GM12878 (cell line): ENCODE measurements at regions not wholly inside any gene's neighbourhood (a gene's known extent, or its start where the extent isn't known, plus 50 kb on each side); places are given as distances from the start of the nearest gene placed in this dataset.

ENCODE experiments used
- ATAC-seq: fragments of 200-7000 bp; cut with Tn5 transposase; 3 replicates; pipeline ENCODE4 v1.9.1; 2020; ENCODE audit warnings: mild to moderate bottlenecking, moderate library complexity
- BruUV-seq: library from RNA; stranded (reverse); fragments of 400-500 nt; replicated peaks from 2 replicates; lab custom pipeline; 2021; lab: Mats Ljungman, UMichigan
- CTCF ChIA-PET: fragments of 300-600 bp; sonication (Branson Sonifier 250); formaldehyde crosslinking; extraction: SDS; loops from one replicate; lab custom pipeline; 2021; ENCODE audit warnings: inconsistent platforms; lab: Yijun Ruan, JAX
- POLR2A ChIA-PET: fragments of 350-600 bp; formaldehyde crosslinking; extraction: SDS; loops from one replicate; lab custom pipeline; 2021; ENCODE audit warnings: inconsistent platforms; lab: Charles Lee
- RAD21 ChIA-PET: fragments of 300-600 bp; sonication (Branson Sonifier 250); formaldehyde crosslinking; loops from one replicate; lab custom pipeline; 2023; ENCODE audit warnings: antibody characterized with exemption; ENCODE audit not compliant: unreplicated experiment; lab: Charles Lee
- SMC1A ChIA-PET: fragments of 300-600 bp; sonication (Branson Sonifier 250); formaldehyde crosslinking; loops from one replicate; lab custom pipeline; 2023; ENCODE audit not compliant: unreplicated experiment, uncharacterized antibody; lab: Charles Lee
- DNase-seq: peaks from one replicate; pipeline ENCODE4 v3.0.0-alpha.2; 2011; ENCODE audit warnings: low read depth, low spot score
- FAIRE-seq: peaks from 3 replicates; lab custom pipeline; 2011; peaks lifted over from hg19 to GRCh38; lab: Jason Lieb, UNC
- H2AFZ ChIP-seq: 2 replicates; pipeline ENCODE4 v1.6.0; 2011; ENCODE audit warnings: low read depth, low read length, control low read depth; ENCODE audit not compliant: control insufficient read depth
- H3K27ac ChIP-seq: 2 replicates; pipeline ENCODE4 v1.5.1; 2011; ENCODE audit warnings: control low read depth; ENCODE audit not compliant: control insufficient read depth, insufficient read depth
- H3K27me3 ChIP-seq, 2 experiments: replicated peaks in 1 of 2; 2 replicates each; pipeline versions ENCODE4 v1.6.0 to v1.6.1; 2011; ENCODE audit warnings: low read length in 1 of 2; ENCODE audit not compliant: control insufficient read depth in 2 of 2, insufficient read depth in 2 of 2
- H3K36me3 ChIP-seq, 2 experiments: 2 replicates each; pipeline ENCODE4 v1.5.1; 2011; ENCODE audit warnings: low read length in 1 of 2; ENCODE audit not compliant: control insufficient read depth in 2 of 2, insufficient read depth in 2 of 2
- H3K4me1 ChIP-seq: 2 replicates; pipeline ENCODE4 v1.6.1; 2011; ENCODE audit warnings: mild to moderate bottlenecking, low read length, moderate library complexity, mixed read lengths; ENCODE audit not compliant: control insufficient read depth, insufficient read depth
- H3K4me2 ChIP-seq: 2 replicates; pipeline ENCODE4 v1.6.0; 2011; ENCODE audit warnings: control low read depth; ENCODE audit not compliant: control insufficient read depth, insufficient read depth
- H3K4me3 ChIP-seq: fragments of 200-600 bp; sonication (generic); 2 replicates; pipeline ENCODE4 v1.5.1; 2016
- H3K79me2 ChIP-seq: 2 replicates; pipeline ENCODE4 v1.6.0; 2011; ENCODE audit warnings: low read length; ENCODE audit not compliant: control insufficient read depth, insufficient read depth
- H3K9ac ChIP-seq: 2 replicates; pipeline ENCODE4 v1.8.0; 2011; ENCODE audit warnings: low read length, control low read depth, mixed read lengths; ENCODE audit not compliant: control insufficient read depth, insufficient read depth
- H3K9me3 ChIP-seq: replicated peaks from 3 replicates; pipeline ENCODE4 v1.5.1; 2011; ENCODE audit warnings: mild to moderate bottlenecking, low read length; ENCODE audit not compliant: control insufficient read depth, insufficient read depth
- H4K20me1 ChIP-seq: 2 replicates; pipeline ENCODE4 v1.6.0; 2011; ENCODE audit not compliant: control insufficient read depth, insufficient read depth
- CHD4 ChIP-seq: fragments of 200-600 bp; sonication (generic); IDR thresholded peaks from 2 replicates; pipeline ENCODE4 v1.6.1; 2016; ENCODE audit warnings: mild to moderate bottlenecking
- DPF2 ChIP-seq: fragments of 450-650 bp; IDR thresholded peaks from 2 replicates; pipeline ENCODE4 v1.6.1; 2017; ENCODE audit warnings: mild to moderate bottlenecking
- MEF2A ChIP-seq: IDR thresholded peaks from 2 replicates; pipeline ENCODE4 v1.6.1; 2011; ENCODE audit warnings: low read depth, mild to moderate bottlenecking, low read length, moderate library complexity; ENCODE audit not compliant: insufficient read depth
- RELA ChIP-seq: fragments of 450-650 bp; IDR thresholded peaks from 2 replicates; pipeline ENCODE4 v1.8.0; 2014; ENCODE audit warnings: borderline replicate concordance; ENCODE audit not compliant: partially characterized antibody
- ZNF274 ChIP-seq: IDR thresholded peaks from one replicate; pipeline ENCODE4 v1.8.0; 2011; ENCODE audit not compliant: insufficient read length, insufficient read depth
- WGBS: methylation state at CpG from one replicate; pipeline ENCODE4 v1.1.6; 2016; ENCODE audit warnings: low lambda C conversion rate; ENCODE audit not compliant: insufficient replicate concordance, insufficient coverage; ENCODE audit errors: missing lambda C conversion rate; 5-methylcytosine and 5-hydroxymethylcytosine counted together
- in situ Hi-C: fragments of 300-500 bp; cut with MboI; formaldehyde crosslinking; loops from 9 replicates; pipeline ENCODE4 v1.14.3; 2018; ENCODE audit warnings: mixed read lengths
- intact Hi-C: fragments of 100-400 bp; cut with micrococcal nuclease; formaldehyde crosslinking; loops from one replicate; pipeline ENCODE4 v1.14.2; 2022; ENCODE audit not compliant: unreplicated experiment
- TF ChIP-seq, protein P1 (sequence below): IDR thresholded peaks from 2 replicates; pipeline ENCODE4 v1.6.1; 2011; ENCODE audit warnings: borderline replicate concordance, low read depth, mild to moderate bottlenecking, moderate library complexity, mixed read lengths, low read length; ENCODE audit not compliant: insufficient read depth; ENCODE audit errors: extremely low read length
- TF ChIP-seq, protein P2 (sequence below): fragments of 450-650 bp; IDR thresholded peaks from 2 replicates; pipeline ENCODE4 v1.6.1; 2018; ENCODE audit warnings: borderline replicate concordance, mild to moderate bottlenecking; ENCODE audit not compliant: partially characterized antibody

DNA sequence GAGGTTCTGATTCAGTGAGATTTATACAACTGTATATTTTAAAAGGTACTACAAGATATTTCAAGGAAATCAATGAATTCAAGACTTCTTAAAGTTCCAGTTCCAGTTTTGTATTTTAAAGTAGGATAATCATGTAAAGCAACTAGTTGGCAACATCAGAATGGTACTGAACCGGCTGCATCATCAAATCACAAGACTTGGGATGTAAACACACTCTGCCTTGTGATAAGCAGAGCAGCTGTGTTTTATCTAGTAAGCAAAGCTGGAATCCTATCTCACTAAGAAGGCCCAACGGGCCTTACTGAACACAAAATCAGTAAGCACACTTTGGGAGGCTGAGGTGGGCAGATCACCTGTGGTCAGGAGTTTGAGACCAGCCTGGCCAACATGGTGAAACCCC is 327.2 kb upstream of the NREP start:
- H3K9ac ChIP-seq = no peak overlapping the region
- CTCF ChIA-PET = no interaction called here
- SMC1A ChIA-PET = interaction anchor here (0.8 kb wide), 1 partner anchor 60 kb away, joined by 3 read pairs; no protein-coding TSS in a partner anchor
- no peaks in the 10 kb centered on the region for H3K9me3 ChIP-seq
- TF ChIP-seq RELA (no peak), DPF2 (no peak), CHD4 (no peak), MEF2A (no peak), ZNF274 (no peak)
- TF ChIP-seq, protein P1, sequence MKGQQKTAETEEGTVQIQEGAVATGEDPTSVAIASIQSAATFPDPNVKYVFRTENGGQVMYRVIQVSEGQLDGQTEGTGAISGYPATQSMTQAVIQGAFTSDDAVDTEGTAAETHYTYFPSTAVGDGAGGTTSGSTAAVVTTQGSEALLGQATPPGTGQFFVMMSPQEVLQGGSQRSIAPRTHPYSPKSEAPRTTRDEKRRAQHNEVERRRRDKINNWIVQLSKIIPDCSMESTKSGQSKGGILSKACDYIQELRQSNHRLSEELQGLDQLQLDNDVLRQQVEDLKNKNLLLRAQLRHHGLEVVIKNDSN = no peak
- TF ChIP-seq, protein P2, sequence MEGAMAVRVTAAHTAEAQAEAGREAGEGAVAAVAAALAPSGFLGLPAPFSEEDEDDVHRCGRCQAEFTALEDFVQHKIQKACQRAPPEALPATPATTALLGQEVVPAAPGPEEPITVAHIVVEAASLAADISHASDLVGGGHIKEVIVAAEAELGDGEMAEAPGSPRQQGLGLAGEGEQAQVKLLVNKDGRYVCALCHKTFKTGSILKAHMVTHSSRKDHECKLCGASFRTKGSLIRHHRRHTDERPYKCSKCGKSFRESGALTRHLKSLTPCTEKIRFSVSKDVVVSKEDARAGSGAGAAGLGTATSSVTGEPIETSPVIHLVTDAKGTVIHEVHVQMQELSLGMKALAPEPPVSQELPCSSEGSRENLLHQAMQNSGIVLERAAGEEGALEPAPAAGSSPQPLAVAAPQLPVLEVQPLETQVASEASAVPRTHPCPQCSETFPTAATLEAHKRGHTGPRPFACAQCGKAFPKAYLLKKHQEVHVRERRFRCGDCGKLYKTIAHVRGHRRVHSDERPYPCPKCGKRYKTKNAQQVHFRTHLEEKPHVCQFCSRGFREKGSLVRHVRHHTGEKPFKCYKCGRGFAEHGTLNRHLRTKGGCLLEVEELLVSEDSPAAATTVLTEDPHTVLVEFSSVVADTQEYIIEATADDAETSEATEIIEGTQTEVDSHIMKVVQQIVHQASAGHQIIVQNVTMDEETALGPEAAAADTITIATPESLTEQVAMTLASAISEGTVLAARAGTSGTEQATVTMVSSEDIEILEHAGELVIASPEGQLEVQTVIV = no peak
- H3K79me2 ChIP-seq = no peaks in the 10 kb centered on the region
- DNase-seq = no peak
- H4K20me1 ChIP-seq = no peaks in the 10 kb centered on the region
- RAD21 ChIA-PET = no interaction called here
- H3K4me2 ChIP-seq = no peak overlapping the region
- no peak overlapping the region for H3K27ac ChIP-seq
- in situ Hi-C loops = no loop called here
- no peak for ATAC-seq
- FAIRE-seq = no peak
- intact Hi-C loops = no loop called here
- no TSS peak for BruUV-seq
- no peaks in the 10 kb centered on the region for H3K36me3 ChIP-seq
- H3K4me3 ChIP-seq = no peak overlapping the region
- no peaks in the 10 kb centered on the region for H3K27me3 ChIP-seq
- no peaks in the 10 kb centered on the region for H3K4me1 ChIP-seq
- no peak overlapping the region for H2AFZ ChIP-seq
- 57% methylated on average over 2 of the region's 2 CpGs for WGBS
- POLR2A ChIA-PET = no interaction called here
